Neuron (in vitro differentiated cells): ENCODE measurements at regions not wholly inside any gene's neighbourhood (a gene's known extent, or its start where the extent isn't known, plus 50 kb on each side); places are given as distances from the start of the nearest gene placed in this dataset.

Experiments
- H2AFZ ChIP-seq: one replicate; pipeline ENCODE4 v1.6.1; 2013; ENCODE audit warnings: low read depth, mild to moderate bottlenecking, inconsistent platforms, low read length, moderate library complexity
- H3K27me3 ChIP-seq: one replicate; pipeline ENCODE4 v1.6.1; 2013; ENCODE audit warnings: low read length; ENCODE audit not compliant: insufficient read depth
- H3K36me3 ChIP-seq: one replicate; pipeline ENCODE4 v1.6.1; 2013; ENCODE audit warnings: low read length; ENCODE audit not compliant: insufficient read depth
- H3K4me1 ChIP-seq: one replicate; pipeline ENCODE4 v1.6.1; 2013; ENCODE audit warnings: low read length; ENCODE audit not compliant: insufficient read depth
- H3K4me3 ChIP-seq: 2 replicates; pipeline ENCODE4 v1.5.1; 2013; ENCODE audit warnings: mild to moderate bottlenecking, low read length, moderate library complexity
- H3K9me3 ChIP-seq: one replicate; pipeline ENCODE4 v1.6.1; 2013; ENCODE audit warnings: low read length

DNA sequence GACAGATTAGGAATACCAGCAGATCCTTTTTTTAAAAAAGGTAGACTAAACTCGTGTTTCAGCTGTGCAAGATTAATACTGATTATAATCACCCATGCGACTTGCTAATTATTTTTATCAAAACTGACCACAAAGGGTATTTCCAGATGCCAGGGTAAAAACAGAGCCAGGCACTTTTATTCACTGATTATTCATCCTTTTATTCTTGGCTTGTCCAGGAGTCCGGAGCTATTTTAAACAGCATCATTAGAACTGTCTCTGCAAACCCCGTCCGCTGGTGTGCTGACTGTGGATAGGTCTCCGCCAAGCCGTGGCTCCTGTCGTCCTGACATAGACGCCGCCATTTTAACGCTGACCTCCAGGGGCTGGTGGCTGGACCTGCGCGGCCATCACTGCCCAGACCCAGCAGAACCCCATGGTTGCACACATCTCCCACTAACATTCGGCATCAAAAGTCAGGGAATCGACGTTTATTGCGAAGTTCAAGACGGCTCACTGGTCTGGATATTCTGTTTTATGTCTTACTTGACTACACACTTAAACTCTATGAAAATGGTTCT is 364.8 kb downstream of the THBS2 start:
- no peak overlapping the region for H2AFZ ChIP-seq
- H3K36me3 ChIP-seq: no peaks in the 10 kb centered on the region
- H3K4me1 ChIP-seq: no peaks in the 10 kb centered on the region
- H3K27me3 ChIP-seq: no peaks in the 10 kb centered on the region
- no peaks in the 10 kb centered on the region for H3K9me3 ChIP-seq
- no peak overlapping the region for H3K4me3 ChIP-seq

DNA sequence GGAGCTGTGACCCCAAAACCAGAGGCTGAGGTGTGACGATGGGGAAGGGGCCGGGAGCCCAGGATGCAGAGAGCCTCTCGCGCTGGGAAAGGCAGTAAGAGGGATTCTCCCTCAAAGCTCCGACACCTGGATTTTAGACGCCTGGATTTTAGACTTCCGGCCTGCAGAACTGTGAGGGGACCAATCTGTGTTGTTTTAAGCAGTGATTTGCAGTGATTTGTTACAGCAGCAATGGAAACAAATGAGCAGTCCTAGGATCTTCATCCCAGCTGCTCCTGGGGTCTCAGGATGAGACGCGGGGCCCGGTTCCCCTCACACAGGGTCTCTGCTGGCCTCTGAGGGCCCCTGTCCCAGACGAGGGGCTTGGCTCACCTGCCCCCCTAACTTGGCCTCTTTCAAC is 365.5 kb downstream of the THBS2 start:
- no peak overlapping the region for H2AFZ ChIP-seq
- H3K36me3 ChIP-seq: no peaks in the 10 kb centered on the region
- H3K9me3 ChIP-seq: no peaks in the 10 kb centered on the region
- H3K4me1 ChIP-seq: no peaks in the 10 kb centered on the region
- H3K4me3 ChIP-seq: no peak overlapping the region
- no peaks in the 10 kb centered on the region for H3K27me3 ChIP-seq

- H3K4me1 ChIP-seq: no peaks in the 10 kb centered on the region
- H2AFZ ChIP-seq: no peak overlapping the region
- no peaks in the 10 kb centered on the region for H3K27me3 ChIP-seq
- no peak overlapping the region for H3K4me3 ChIP-seq
- no peaks in the 10 kb centered on the region for H3K9me3 ChIP-seq
- H3K36me3 ChIP-seq: no peaks in the 10 kb centered on the region
Measured at GRCh38 chr6:168887621-168888020, 366.0 kb downstream of the THBS2 start.

DNA sequence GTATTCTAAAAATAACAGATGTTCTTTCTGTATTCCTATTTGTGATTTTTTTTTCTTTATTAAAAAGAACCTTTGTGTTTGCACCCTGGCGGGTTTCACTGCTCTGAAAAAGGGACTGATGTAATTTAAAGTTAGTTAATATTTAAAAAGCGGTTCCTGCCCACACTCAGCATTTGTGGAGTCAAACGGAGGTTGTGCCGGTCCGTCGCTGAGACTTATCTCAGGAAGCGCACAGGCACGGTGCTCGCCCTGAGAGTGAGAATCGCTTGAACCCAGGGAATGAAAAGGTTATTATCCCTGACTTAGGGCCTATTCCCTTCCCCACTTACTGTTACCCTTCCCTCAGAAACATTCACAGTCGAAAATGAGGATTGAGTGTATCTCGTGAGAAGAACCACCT is 366.7 kb downstream of the THBS2 start:
- Histone ChIP-seq H3K36me3 (no peaks in the 10 kb centered on the region), H3K27me3 (no peaks in the 10 kb centered on the region), H2AFZ (no peak overlapping the region), H3K4me1 (no peaks in the 10 kb centered on the region), H3K4me3 (no peak overlapping the region), H3K9me3 (no peaks in the 10 kb centered on the region)

DNA sequence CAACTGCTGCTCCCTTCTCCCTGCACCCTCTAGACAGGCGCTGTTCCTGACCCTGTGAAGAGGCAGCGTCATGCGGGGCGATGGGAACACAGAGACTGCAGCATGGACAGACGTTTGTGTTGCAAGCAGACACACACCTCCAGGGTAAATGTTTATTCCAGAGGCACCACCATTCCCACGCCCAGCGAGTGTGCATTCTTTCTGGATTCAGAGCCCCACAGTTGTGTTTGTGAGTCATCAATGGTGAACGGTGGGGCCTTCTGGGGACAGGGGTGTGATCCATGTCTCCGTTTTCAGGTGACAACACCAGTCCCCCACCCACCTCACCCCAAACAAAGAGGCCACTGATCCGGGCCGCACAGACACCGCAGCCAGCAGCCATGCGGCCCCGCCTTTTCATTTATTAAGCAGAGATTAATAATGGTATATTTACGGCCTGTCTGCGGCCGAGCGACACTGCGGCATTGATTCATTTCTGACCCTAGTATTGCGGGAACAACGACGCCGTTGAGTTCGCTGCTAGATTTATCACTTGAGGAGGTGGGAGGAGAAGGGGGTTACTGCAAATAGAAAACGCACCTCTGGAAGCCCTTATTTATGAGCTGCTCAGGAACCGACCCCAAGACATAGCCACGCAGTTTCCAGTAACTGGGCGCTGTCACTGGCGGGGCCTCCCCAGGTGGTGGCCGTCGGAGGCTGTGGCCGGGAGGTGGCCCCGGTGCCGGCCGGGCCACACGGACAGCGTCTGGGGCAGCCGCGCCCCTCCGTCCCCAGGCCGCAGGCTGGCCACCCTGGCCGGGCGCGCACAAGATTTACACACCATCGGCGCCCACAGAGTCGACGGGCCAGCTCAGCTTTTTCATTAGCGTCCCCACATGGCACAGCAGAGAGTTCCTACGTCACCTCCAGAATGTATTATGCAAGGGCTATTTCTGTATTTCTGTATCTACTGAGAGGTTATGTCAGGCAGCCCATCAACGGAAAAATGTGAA is 367.6 kb downstream of the THBS2 start:
- Histone ChIP-seq H3K4me1 (no peaks in the 10 kb centered on the region), H3K4me3 (no peak overlapping the region), H2AFZ (no peak overlapping the region), H3K9me3 (no peaks in the 10 kb centered on the region), H3K36me3 (no peaks in the 10 kb centered on the region), H3K27me3 (no peaks in the 10 kb centered on the region)

DNA sequence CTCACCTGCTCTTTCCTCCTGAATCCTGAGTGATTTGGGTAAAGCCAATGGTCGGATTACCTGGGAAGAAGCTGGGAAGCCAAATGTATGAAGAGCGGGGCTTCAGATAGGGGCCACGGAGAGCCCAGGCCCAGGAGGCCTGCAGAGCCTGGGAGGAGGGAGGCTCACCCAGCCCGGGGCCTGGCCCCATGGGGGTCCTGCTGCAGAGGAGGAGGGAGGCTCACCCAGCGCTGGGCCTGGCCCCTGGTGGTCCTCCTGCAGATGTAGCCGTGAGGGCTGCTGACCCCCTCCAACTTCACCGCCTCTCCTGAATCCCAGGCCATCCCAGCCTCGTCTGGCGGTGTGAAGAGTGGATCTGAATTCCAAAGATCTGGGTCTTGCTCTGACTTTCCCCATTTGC is 368.4 kb downstream of the THBS2 start:
- Histone ChIP-seq H3K9me3 (no peaks in the 10 kb centered on the region), H2AFZ (no peak overlapping the region), H3K27me3 (no peaks in the 10 kb centered on the region), H3K36me3 (no peaks in the 10 kb centered on the region), H3K4me3 (no peak overlapping the region), H3K4me1 (no peaks in the 10 kb centered on the region)

DNA sequence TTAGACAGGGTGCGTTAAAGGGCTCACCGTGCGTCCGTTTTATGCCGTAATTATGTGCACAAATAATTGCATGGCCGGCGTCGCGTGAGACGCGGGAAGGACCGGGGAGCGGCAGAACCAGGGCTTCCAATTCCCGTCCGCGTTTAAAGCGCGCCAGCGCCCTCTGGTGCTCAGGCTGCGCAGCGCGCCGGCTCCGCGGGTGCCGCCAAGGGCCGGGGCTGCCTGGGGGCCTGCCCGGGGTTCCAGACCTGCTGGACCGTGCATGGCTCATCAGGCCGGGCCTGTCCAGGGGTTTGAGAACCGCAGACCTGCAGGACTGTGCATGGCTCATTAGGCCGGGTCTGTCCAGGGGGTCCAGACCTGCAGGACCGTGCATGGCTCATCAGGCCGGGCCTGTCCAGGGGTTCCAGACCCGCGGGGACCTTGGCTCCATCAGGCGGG is 369.0 kb downstream of the THBS2 start:
- no peak overlapping the region for H3K4me3 ChIP-seq

DNA sequence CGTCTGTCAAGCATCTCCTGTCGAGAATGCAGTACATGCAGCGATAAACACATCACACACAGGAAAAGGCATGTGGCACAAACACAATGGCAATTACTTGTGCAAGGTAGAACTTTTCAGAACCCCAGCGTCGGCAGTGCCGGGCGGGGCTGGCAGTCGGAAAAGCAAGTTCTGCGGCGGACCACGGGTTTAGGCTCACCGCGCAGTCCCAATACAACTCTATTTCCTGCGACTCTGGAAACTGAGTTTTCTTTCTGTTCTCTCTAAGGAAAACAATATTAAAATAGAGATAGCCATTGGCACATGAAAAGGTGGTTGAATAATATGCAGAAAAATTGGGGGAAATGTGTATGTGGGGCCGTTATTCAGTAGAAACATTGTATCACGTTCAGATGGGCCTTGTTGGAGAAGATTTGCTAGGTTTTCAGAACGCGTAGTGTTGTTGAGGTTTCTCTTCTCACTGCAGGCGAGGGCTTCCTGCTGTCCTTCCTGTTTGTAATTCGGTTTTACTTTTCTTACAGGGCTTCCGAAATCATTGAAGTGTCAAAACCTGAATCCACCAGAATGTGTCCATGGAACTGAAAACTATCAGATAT is 369.5 kb downstream of the THBS2 start:
- Histone ChIP-seq H3K36me3 (no peaks in the 10 kb centered on the region), H3K27me3 (no peaks in the 10 kb centered on the region), H3K4me3 (no peak overlapping the region), H2AFZ (no peak overlapping the region), H3K9me3 (no peaks in the 10 kb centered on the region), H3K4me1 (no peaks in the 10 kb centered on the region)

More for the DNA sequence above, 369.0 kb downstream of the THBS2 start:
- H3K4me1 ChIP-seq: no peaks in the 10 kb centered on the region
- H2AFZ ChIP-seq: no peak overlapping the region
- H3K27me3 ChIP-seq: no peaks in the 10 kb centered on the region
- H3K9me3 ChIP-seq: no peaks in the 10 kb centered on the region
- H3K36me3 ChIP-seq: no peaks in the 10 kb centered on the region

- Histone ChIP-seq H3K27me3 (no peaks in the 10 kb centered on the region), H3K4me3 (no peak overlapping the region), H3K36me3 (no peaks in the 10 kb centered on the region)
Measured at GRCh38 chr6:168883410-168884049, 370.1 kb downstream of the THBS2 start.

GRCh38 chr6:168880271-168880670 is 373.4 kb downstream of the THBS2 start:
- Histone ChIP-seq H2AFZ (no peak overlapping the region), H3K9me3 (no peaks in the 10 kb centered on the region), H3K36me3 (no peaks in the 10 kb centered on the region), H3K4me3 (no peak overlapping the region), H3K4me1 (no peaks in the 10 kb centered on the region), H3K27me3 (no peaks in the 10 kb centered on the region)

More at GRCh38 chr6:168883410-168884049, 370.1 kb downstream of the THBS2 start:
- Histone ChIP-seq H2AFZ (no peak overlapping the region), H3K4me1 (no peaks in the 10 kb centered on the region), H3K9me3 (no peaks in the 10 kb centered on the region)

- H2AFZ ChIP-seq: no peak overlapping the region
- no peaks in the 10 kb centered on the region for H3K9me3 ChIP-seq
- H3K4me3 ChIP-seq: no peak overlapping the region
- peaks cover 6% of the 10 kb centered on the region for H3K4me1 ChIP-seq
- H3K36me3 ChIP-seq: no peaks in the 10 kb centered on the region
- no peaks in the 10 kb centered on the region for H3K27me3 ChIP-seq
Measured at GRCh38 chr6:168877821-168878282, 375.8 kb downstream of the THBS2 start.

DNA sequence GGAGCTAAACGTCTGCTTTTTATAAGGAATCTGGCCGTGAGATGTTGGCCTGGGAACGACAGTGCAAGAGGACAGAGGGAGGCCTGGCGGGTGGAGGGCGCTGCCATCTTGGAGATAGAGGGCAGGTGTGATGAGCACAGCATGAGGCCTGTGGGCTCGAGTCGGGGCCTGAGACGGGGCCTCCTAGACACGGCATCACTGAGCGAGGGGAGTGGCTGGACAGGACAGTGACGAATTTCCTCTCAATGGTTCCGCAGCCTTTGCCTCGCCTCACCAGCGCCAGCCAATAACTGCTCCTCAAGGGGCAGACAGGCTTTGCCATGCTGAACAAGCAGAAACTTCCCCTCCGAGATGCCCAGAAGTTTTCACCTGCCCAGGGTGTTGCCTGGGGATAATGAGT is 376.7 kb downstream of the THBS2 start:
- H3K36me3 ChIP-seq: no peaks in the 10 kb centered on the region
- no peaks in the 10 kb centered on the region for H3K9me3 ChIP-seq
- H3K27me3 ChIP-seq: no peaks in the 10 kb centered on the region
- H3K4me1 ChIP-seq: peaks cover 6% of the 10 kb centered on the region
- H2AFZ ChIP-seq: no peak overlapping the region
- H3K4me3 ChIP-seq: no peak overlapping the region
